ENCODE measurements at regions not wholly inside any gene's neighbourhood (a gene's known extent, or its start where the extent isn't known, plus 50 kb on each side); places are given as distances from the start of the nearest gene placed in this dataset.
"Not testable (repeated sequence)": the region's sequence is repeated elsewhere in the genome, so short reads cannot be mapped to it uniquely, and the experiment has no call there.

DNA sequence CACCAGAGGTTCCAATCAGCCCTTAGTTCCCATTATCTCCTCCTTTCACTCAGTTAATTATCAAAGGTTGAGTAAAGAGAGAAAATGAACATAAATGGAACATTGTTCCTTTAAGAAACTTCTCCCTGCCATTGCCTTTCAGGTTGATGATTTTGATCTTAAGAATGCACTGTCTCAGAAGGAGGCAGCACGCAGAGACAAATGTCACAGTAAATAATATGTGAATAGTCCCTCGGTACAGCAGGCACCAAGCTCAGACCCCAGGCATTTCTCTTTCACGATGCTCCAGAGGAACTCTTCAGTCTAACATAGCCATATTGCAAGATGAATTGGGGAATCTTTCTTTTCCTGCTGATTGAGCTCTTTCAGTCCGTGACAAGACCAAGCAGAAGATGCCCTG is 435.3 kb upstream of the SPTLC3 start:
- no peak overlapping the region for H3K9ac ChIP-seq
- no peaks in the 10 kb centered on the region for H3K4me1 ChIP-seq (ENCODE audit: low read depth, poor library complexity, severe bottlenecking)
- H4K20me1 ChIP-seq (ENCODE audit: insufficient read depth): no peaks in the 10 kb centered on the region
- no peak for TF ChIP-seq CTCF (conservative IDR thresholded peaks at IDR 0.05; ENCODE audit: low read depth, low read length)
- H3K27me3 ChIP-seq (ENCODE audit: insufficient read depth, low read depth): no peaks in the 10 kb centered on the region
- H3K27ac ChIP-seq: no peak overlapping the region
- H3K36me3 ChIP-seq (ENCODE audit: insufficient read depth): no peaks in the 10 kb centered on the region
- H2AFZ ChIP-seq (ENCODE audit: low read depth): no peak overlapping the region
- H3K4me2 ChIP-seq: no peak overlapping the region
- no peaks in the 10 kb centered on the region for H3K79me2 ChIP-seq (ENCODE audit: insufficient read depth, low read depth)
- no peak overlapping the region for H3K4me3 ChIP-seq (IDR thresholded peaks at IDR 0.05; ENCODE audit: insufficient read depth, low read depth, low read length)

DNA sequence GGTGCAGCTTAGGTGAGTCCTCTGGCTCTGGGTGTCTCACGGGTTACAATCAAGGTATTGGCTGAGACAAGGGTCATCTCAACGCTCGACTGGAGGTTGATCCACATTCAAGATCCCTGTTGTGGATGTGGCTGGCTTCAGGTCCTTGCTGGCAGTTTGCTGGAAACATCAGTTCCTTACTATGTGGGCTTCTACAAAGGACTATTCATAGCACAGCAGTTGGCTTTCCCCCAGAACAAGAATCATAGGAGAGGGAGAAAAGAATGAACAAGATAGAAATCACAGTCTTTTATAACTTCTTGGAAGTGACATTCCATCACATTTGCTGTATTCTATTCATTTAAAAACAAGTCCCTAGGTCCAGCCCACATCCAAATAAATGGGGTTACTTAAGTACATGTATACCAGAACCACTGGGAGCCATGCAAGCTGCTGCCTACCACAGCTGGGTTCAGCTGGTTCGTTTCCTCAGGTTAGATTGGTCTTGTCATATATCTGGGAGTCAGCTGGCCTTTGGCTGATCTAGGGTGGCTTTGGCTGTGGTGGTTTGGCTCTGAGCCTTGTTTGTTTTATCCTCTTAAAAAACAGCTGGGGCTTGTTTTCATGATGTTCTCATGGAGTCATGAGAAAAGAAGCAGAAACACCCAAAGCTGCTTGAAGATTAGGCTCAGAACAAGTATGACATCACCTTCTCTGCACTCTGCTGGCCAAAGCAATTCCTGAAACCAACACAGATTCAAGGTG is 433.2 kb upstream of the SPTLC3 start:
- no peaks in the 10 kb centered on the region for H3K79me2 ChIP-seq (ENCODE audit: insufficient read depth, low read depth)
- no peak overlapping the region for H3K27ac ChIP-seq
- no peaks in the 10 kb centered on the region for H4K20me1 ChIP-seq (ENCODE audit: insufficient read depth)
- no peak overlapping the region for H3K4me3 ChIP-seq (IDR thresholded peaks at IDR 0.05; ENCODE audit: insufficient read depth, low read depth, low read length)
- no peak overlapping the region for H2AFZ ChIP-seq (ENCODE audit: low read depth)
- H3K4me1 ChIP-seq (ENCODE audit: low read depth, poor library complexity, severe bottlenecking): no peaks in the 10 kb centered on the region
- no peak overlapping the region for H3K4me2 ChIP-seq
- H3K27me3 ChIP-seq (ENCODE audit: insufficient read depth, low read depth): no peaks in the 10 kb centered on the region
- no peak for TF ChIP-seq CTCF (conservative IDR thresholded peaks at IDR 0.05; ENCODE audit: low read depth, low read length)
- no peaks in the 10 kb centered on the region for H3K36me3 ChIP-seq (ENCODE audit: insufficient read depth)
- no peak overlapping the region for H3K9ac ChIP-seq

DNA sequence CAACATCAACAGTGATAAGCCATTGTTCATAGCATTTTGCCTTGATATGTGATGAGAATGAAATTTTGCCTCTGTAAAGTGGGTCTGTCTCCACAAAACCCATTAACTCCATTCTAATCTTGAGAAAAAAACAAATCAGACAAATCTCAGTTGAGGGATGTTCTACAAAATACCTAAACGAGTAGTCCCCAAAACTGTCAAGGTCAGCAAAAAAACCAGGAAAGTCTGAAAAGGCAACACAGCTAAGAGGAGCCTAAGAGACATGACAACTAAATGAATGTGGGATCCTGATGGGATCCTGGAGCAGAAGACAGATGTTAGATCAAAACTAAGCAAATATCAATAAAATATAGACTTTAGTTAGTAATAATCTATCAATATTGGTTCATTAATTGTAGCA is 431.6 kb upstream of the SPTLC3 start:
- no peak overlapping the region for H2AFZ ChIP-seq (ENCODE audit: low read depth)
- no peak overlapping the region for H3K9ac ChIP-seq
- no peaks in the 10 kb centered on the region for H3K79me2 ChIP-seq (ENCODE audit: insufficient read depth, low read depth)
- no peaks in the 10 kb centered on the region for H3K27me3 ChIP-seq (ENCODE audit: insufficient read depth, low read depth)
- H3K4me3 ChIP-seq (IDR thresholded peaks at IDR 0.05; ENCODE audit: insufficient read depth, low read depth, low read length): no peak overlapping the region
- no peak overlapping the region for H3K27ac ChIP-seq
- TF ChIP-seq CTCF (conservative IDR thresholded peaks at IDR 0.05; ENCODE audit: low read depth, low read length): no peak
- H3K4me1 ChIP-seq (ENCODE audit: low read depth, poor library complexity, severe bottlenecking): no peaks in the 10 kb centered on the region
- H3K36me3 ChIP-seq (ENCODE audit: insufficient read depth): no peaks in the 10 kb centered on the region
- H3K4me2 ChIP-seq: no peak overlapping the region
- no peaks in the 10 kb centered on the region for H4K20me1 ChIP-seq (ENCODE audit: insufficient read depth)

- TF ChIP-seq CTCF (conservative IDR thresholded peaks at IDR 0.05; ENCODE audit: low read depth, low read length): no peak
- Histone ChIP-seq H3K9ac (no peak overlapping the region), H3K4me3 (IDR thresholded peaks at IDR 0.05; ENCODE audit: insufficient read depth, low read depth, low read length) (no peak overlapping the region), H3K4me1 (ENCODE audit: low read depth, poor library complexity, severe bottlenecking) (no peaks in the 10 kb centered on the region), H2AFZ (ENCODE audit: low read depth) (no peak overlapping the region), H4K20me1 (ENCODE audit: insufficient read depth) (no peaks in the 10 kb centered on the region), H3K79me2 (ENCODE audit: insufficient read depth, low read depth) (no peaks in the 10 kb centered on the region), H3K4me2 (no peak overlapping the region), H3K36me3 (ENCODE audit: insufficient read depth) (no peaks in the 10 kb centered on the region), H3K27ac (no peak overlapping the region), H3K27me3 (ENCODE audit: insufficient read depth, low read depth) (no peaks in the 10 kb centered on the region)
These were observed 427.0 kb upstream of the SPTLC3 start for GRCh38 chr20:12581644-12582289.

DNA sequence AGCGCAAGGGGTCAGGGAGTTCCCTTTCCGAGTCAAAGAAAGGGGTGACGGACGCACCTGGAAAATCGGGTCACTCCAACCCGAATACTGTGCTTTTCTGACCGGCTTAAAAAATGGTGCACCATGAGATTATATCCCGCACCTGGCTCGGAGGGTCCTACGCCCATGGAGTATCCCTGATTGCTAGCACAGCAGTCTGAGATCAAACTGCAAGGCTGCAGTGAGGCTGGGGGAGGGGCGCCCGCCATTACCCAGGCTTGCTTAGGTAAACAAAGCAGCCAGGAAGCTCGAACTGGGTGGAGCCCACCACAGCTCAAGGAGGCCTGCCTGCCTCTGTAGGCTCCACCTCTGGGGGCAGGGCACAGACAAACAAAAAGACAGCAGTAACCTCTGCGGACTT is 426.1 kb upstream of the SPTLC3 start:
- not testable (repeated sequence) for H3K27me3 ChIP-seq (ENCODE audit: insufficient read depth, low read depth); H3K4me1 ChIP-seq (ENCODE audit: low read depth, poor library complexity, severe bottlenecking); H3K9ac ChIP-seq; H3K4me3 ChIP-seq (IDR thresholded peaks at IDR 0.05; ENCODE audit: insufficient read depth, low read depth, low read length); H2AFZ ChIP-seq (ENCODE audit: low read depth); H3K4me2 ChIP-seq; H3K79me2 ChIP-seq (ENCODE audit: insufficient read depth, low read depth); H3K36me3 ChIP-seq (ENCODE audit: insufficient read depth); H3K27ac ChIP-seq; H4K20me1 ChIP-seq (ENCODE audit: insufficient read depth)

Measured in KMS-11 (cell line).